ENCODE measurements at regions not wholly inside any gene's neighbourhood (a gene's known extent, or its start where the extent isn't known, plus 50 kb on each side); places are given as distances from the start of the nearest gene placed in this dataset.

- TF ChIP-seq CTCF (conservative IDR thresholded peaks at IDR 0.05; ENCODE audit: low read depth, low read length) (no peak), EZH2 (IDR thresholded peaks at IDR 0.05; ENCODE audit: borderline replicate concordance, low read depth, low read length, poor library complexity, severe bottlenecking) (no peak)
Observed at GRCh38 chr2:43155851-43156411, 70.5 kb downstream of the ZFP36L2 start.
